GM21515 (cell line): ENCODE measurements at regions not wholly inside any gene's neighbourhood (a gene's known extent, or its start where the extent isn't known, plus 50 kb on each side); places are given as distances from the start of the nearest gene placed in this dataset.
"Not testable (repeated sequence)": the region's sequence is repeated elsewhere in the genome, so short reads cannot be mapped to it uniquely, and the experiment has no call there.

ENCODE experiments used
- ATAC-seq: cut with Tn5 transposase; IDR thresholded peaks from one replicate; pipeline ENCODE4 v1.9.1; 2021; ENCODE audit not compliant: unreplicated experiment

DNA sequence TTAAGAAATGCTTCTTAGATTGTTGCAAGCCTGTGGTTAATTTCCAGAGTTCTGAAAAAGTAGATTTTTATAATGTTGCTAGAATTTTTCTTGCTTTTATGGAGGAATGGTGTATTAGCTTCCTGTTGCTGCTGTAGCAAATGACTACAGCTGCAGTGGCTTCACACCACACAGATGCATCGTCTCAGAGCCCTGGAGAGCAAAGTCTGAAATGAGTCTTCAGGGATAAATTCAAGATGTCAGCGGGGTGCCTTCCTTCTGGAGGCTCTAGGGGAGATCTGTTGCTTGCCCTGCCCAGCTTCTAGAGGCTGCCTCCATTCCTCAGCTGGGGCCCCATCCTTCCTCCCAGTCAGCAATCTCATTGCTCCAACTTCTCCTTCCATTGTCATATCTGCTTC lies 187.8 kb downstream of the ZNF516 start:
- no peak for ATAC-seq

DNA sequence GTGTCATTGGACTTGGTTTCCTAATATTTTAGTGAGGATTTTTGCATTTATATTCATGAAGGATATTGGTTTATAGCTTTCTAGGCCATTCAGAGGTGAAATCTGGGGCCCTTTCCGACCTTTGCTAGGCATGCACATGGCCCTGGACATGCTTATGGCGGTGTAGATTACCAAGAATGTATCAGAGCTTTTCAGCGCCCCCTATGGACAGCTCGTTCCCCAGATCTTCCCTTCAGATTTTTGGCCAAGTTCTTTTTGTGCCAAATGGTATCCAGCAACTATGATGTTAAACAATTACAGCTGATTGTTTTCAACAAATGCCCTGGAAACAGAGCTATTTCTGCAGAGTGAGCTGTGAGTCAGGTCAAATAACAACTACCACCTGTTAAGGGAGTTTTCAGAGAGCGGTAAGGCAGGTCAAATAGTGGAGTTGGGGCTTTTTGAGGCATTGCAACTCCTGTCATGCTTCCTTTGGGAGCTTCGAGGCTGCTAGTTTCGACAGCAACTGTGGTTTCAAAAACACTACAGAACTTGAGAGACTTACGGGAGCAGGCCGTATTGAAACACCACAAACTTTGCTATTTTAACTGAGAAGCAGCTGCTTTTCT lies 188.3 kb downstream of the ZNF516 start:
- no peak for ATAC-seq

DNA sequence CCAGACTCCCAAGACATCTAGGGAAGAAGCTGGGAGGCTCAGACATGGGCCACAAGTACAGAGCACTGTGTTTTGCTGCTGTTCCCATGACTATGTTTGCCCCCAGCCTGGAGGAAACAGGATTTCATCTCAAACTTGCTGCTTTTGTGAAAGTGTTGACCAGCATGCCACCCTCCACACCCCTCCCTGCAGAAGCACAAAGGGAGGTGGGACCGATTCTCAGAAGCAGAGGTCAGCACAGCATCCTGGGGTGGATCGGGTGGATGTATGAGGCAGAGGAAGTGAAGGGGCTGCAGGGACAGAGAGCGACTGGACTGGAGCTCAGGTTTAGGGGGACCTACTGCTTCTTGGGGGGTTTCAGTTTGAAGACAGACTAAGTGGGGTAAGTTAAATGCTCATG lies 209.2 kb downstream of the ZNF516 start:
- no peak for ATAC-seq

DNA sequence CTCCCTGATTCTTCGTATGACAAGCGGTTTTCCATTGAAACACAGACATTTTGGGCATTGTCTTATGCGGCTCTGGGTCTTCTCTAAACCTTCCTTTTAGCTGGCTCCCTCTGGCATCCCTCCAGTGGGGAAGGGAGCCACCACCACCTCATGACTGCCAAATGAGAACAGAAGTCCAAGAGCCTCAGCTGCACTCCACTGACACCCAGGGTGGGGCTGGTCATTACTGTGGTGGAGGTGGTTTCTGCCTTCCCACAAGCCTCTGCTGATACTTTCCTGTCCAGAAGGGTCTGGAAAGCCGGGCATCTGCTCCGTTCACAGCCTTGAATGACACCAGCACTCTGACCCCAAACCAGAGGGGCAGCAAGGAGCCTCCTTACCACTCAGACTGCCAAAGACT lies 213.5 kb downstream of the ZNF516 start:
- ATAC-seq = no peak

DNA sequence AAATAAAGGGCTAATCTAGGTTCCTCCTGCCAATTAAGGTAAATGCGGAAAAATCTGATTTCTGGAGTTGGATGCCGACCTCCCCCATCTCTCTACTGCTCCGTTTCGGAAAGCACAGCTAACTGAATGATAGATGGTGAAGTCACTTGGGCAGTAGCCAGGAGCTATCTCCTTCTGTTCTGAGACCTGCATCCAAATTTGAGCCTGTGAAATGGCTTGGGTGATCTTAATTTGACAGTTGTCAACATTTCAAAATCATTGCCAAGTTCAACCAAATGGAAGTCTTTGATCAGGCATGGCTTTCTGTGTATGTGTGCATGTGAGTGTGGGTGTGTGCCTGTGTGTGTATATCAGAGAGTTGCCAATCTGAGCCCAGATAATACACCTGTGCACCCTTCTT lies 217.2 kb downstream of the ZNF516 start:
- no peak for ATAC-seq

DNA sequence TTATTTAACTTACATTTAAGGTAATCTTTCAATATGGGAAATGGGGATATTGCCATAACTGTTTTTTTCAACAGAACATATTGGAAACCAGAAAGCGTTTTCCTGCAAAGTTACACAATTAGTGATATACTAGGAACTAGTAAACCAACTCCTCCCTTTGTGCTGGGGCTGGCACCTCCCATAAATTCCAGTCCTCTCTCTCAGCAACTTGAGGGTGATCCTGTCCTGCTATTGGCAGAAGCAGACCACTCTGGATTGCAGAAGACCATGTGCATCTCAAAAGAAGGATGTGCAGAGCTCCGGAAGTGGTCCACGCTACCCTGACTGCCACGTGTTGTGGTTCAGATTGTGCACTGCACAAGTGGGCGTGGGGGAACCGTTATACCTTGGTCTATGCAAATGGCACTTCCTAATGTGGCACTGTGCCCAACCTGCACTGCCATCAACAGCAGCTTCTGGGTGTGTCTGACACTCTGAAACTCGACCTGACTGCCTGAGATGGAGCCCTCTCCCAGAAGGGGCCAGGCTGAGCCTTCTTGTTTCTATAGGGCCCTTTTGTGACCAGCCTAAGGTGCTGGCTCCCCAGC lies 219.2 kb downstream of the ZNF516 start:
- ATAC-seq = no peak

DNA sequence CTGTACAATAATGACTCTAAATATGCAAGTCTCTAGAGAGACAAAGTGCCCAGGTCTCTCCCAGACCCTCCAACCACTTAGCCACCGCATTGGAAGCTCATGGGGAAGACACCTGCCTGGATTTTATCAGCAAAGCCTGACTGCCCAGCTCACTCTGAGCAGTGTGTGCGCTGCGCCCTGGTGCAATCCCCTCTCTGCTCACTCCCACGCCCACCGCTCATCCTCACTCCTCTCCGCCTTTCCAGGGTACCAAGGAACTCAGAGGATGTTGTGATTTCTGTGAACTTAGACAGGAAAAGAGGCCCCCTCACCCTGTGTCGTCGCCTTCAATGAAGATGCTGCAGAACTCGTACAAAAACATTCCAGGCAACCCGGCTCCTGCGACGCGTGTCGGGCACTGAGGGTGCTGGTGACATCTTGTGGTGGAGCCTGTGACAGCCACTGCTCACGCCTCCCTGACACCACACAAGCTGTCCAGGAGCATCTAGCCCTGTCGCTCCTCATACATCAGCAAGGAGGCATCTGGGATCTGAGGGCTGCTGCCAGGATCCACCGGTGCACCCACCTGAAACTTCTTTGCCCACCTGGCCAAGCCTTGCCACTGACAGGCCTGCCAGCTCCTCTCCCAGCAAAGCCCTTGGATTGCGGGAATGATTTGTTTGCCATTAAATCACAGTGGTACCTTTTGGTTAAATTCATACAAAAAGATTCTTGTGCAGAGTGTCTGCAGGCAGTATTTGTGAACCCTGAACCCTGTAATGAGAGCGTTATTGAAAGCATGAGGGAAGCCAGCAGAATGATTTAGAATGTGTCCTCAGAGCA lies 220.4 kb downstream of the ZNF516 start:
- ATAC-seq = no peak

DNA sequence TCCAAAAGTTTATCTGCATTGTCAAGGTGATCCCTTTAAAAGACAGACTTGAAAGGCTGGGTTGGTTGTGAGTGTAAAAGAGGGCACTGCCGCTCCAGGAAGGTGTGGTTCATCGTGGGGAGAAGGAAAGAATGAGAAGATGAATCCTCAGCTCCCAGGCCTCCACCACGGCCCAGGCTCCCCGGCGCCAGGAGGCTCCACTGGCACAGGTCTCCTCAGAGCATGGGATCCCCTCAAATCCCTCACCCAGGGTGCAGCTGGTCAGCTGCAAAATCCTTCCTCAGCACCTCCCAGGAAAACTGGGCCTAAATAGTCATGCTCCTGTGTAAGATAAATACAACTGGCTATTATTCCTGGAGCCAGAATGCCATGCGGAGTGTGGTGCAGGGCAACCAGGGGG lies 221.1 kb downstream of the ZNF516 start:
- ATAC-seq = no peak

DNA sequence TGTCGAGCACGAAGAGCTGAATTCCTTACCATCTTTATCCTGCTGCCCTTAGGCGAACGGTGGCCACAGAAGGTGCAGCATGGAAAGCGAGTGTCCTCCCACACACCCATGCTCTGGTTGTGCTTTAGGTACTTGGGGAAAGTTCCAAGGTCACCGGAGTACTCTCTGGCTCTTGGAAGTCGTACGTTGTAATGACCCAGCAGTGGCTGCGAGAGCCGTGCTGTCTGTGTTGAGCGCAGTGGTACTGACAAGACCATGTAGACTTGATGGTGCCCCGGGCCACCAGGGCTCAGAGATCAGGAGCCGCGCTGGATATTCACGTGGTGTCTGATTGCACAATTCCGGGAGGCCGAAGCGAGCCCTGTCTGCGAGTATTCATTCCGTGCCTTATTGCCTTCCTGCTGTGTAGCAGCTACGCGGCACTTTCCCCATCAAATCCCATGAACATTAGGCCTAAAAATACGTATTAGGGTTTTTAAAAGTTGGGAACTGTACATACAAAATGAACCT lies 222.0 kb downstream of the ZNF516 start:
- no peak for ATAC-seq

DNA sequence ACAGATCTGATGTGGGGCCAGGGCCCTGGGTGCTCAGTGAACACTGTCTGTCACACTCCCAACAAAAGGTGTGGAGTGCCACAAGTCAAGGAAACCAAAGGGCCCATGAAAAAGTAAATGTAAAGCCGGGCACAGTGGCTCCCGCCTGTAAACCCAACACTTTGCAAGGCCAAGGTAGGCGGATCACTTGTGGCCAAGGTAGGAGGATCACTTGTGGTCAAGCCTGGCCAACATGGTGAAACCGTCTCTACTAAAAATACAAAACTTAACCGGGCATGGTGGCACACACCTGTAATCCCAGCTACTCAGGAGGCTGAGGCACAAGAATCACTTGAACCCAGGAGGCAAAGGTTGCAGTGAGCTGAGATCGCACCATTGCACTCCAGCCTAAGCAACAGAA lies 227.6 kb downstream of the ZNF516 start:
- not testable (repeated sequence) for ATAC-seq

DNA sequence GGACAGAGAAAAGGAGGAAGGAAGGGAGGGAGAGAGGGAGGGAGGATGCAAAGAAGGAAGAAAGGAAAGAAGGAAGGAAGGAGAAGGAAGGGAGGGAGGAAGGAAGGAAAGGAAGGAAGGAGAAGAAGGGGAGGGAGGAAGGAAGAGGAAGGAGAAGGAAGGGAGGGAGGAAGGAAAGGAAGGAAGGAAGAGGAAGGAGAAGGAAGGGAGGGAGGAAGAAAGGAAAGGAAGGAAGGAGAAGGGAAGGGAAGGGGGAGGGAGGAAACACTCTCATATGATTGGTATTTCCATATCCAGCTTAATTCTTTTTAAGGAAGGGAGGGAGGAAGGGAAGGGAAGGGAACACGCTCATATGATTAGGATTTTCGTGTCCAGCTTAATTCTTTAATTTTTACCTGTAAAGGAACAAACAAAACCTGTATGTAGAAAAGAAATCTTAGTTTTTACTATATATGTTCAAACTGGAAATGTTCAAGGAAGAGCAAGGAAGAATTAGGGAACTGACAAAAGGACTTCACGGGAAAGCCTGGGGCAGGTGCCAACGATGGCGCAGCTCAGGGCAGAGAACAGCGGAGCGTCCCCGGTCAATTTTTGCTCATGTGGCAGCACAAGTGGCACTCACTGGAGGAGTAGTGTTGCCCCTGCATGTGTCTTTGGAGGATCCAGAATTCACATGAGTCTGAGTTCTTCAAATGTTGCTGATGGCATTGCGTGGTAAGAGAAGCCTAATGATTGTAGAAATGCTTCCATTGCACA lies 228.6 kb downstream of the ZNF516 start:
- no peak for ATAC-seq

DNA sequence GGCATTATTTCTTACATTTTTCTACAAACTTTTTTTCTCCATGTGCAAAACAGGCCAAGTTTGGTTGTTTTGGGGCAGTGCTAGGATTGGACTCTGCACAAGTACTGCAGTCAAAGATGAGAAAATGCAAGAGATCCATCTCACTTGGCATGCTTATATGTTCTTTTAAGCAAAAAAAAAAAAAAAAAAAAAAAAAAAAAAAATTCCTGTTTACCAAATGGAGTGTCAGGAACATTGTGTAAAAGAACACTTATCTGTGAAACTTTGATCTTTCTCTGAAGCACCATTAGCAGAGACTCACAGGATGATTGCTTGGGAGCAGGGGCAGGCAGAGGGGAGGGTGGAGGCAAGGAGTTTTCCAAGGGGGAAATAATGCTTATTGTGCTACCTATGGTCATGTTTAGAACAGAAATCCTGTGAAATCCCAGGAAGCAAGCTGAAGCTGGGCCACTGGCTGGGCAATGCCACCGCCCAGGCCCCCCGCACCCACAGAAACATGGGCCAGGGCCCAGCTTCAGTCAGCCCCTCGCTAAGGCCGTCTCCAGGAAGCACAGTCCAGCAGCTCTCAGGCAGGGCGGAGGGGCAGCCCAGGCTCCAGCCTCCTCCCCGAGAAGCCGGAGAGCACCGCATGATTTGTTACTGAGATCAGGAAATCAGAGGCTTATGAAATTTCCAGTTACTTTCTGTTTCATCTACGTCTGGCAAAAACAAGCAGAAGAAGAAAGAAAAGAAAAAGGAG lies 229.4 kb downstream of the ZNF516 start:
- no peak for ATAC-seq

DNA sequence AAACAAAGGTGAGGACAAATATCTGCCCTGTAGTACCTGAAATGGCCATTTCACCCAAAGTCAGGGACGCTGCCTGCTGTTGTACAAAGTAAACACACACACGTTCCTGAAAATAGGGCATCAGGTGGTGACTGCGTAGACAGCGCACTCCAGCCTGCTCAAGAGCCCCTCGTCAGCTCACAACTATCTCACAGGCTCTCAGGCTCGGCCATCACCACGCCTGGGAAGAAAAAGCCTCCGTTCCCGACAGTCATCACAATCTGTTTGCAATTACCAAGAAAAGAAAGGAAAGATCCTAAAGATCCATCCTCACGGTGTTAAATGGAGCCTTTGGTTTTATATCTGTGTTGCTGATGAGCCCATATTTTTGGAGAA lies 230.2 kb downstream of the ZNF516 start:
- no peak for ATAC-seq

DNA sequence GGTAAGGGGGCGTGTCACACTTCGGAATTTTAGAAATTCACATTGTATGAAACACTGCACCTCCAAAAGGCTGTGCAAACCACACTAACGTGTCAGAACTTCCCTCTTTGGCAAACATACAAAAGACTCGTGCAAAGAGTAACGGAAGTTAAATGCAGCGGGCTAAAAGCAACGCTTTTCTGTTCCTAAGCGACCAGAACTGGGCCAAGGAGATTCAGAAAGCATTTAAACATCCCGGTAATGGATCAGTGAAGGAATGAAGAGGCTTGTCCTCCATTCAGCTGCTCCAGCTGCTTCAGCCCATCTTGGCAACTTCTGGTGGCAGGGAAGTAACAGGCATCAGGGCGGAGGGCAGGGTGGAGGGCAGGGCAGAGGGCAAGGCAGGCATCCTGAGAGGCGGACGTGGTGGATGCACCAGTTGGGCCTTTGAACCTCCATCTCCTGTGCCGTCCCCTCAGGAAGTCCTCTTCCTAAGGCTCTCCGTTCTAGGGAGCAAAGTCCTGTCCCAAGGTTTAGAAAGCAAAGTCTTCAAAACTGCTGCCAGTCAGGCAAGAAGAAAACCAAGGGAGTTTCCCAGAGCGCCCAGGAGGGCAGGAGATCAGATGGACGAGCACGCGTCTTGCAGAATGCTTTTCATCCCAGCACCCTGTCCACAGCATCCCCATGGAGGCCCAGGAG lies 230.7 kb downstream of the ZNF516 start:
- ATAC-seq = no peak

DNA sequence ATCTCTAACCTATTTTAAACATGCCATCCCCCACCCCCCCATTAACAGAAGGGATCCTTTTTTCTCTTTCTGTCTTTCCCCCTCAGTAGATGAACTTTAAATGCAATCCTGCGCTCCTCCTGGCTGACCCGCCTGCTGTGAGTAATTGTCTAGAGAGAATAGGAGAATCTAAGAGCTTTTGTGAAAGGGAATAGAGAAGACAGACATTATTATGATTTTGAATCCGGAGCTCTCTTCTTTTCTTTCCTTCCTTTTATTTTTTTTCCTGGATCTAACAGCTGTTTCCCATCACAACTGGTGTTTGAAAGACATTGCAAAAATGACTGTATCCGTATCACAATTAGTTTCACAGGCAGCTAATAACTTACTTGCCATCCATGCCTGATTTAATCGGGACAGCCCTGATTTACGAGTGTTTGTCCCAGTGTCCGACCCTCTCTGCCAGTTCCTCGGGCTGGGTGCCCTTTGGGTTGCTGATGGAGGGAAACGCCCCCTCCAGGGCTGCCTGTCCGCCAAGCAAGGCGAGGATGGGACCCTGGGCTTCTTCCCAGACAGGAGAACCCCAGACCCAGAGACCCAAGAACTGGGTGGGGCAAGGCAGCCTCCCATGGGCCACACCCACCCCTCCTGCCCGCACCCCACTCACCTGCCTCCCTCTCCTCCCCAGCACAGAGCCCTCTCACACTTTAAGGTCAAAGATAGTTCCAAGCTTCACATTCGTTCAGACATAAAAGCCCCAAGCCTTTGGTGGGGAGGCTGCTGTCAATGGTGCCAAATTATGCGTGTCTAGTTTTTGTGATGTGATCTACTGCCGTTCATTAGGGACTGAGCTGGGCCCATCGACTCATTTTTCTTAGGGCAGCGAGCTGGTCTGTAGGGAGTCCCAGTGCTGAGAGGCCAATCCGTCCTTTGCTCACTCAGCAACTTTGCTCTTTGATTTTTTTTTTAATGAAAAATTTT lies 231.7 kb downstream of the ZNF516 start:
- ATAC-seq = no peak

DNA sequence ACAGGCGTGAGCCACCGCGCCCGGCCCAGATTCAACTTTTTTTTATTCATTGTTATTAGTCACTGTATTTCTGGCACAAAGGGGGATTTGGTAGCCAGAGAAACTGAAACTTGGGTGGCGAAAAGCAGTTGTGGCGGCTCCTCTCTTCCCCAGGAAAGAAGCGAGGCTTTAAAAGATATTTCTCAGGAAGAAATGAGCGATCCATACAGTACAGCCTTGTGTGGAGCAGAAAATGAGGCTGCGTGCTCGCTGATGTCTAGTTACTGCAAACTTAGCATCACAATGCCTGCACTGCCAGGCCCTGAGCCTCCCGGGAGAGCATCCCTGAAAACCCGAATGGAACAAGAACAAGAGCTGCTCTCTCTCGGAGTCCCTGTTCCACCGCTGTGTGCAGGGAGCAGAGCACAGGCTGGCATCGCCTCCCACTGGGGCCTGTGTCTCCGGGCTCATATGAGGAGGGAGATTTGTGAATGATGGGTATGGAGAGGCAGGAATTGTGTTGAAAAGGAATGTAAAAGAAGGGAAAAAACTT lies 234.0 kb downstream of the ZNF516 start:
- ATAC-seq = no peak

DNA sequence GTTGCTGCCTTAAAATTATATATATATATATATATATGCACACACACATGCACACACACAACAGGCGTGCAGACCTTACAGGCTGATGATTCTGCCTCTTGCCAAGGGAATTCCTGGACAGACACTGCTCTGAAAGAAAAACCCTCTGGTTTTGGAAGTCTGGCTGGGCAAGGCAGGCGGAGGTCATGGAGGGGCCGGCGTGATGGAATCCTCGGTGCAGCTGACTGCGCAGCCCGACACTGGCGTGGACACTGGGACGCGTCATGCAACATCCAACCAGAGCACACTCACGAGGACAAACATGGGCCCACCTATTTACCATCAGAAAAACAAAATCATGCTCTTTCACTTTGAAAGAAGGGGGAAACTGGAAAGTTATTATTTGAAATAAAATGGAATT lies 235.3 kb downstream of the ZNF516 start:
- no peak for ATAC-seq

DNA sequence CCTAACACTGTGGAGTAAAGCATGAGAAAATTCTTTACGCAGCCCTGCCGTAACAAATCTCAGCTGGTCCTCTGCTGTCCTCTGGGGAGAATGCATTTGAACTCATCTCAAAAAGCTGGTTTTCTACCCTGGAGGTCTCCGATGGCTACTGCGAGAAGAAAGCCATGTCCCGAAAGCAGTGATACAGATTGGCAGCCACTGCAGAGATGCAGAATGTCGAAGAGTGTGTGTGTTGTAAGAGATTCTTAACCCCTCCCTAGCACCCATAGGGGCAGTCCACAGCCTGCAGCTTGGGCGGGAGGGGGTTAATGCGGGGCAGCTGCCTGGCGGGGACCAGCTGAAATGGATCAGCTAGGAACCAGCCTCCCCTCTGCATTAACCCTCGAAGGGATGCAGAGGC lies 235.9 kb downstream of the ZNF516 start:
- ATAC-seq = no peak

DNA sequence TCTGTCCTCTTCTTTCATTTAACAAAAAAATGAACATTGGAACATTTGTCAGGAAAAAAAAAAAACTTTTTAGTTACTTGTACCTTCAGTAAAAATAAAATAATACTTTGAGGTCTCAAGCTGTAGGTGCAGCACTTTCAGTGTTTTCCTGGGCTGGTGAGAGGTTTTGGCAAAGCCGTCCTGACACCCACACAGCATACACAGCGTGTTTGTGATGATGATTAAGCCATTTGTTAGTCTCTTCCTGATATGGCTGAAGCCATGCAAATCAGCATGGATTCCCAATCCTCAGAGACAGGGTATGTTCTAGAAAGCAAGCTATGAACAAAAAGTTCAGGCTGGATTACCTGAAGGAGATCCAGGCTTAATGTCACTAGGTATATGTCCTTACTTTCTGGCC lies 236.8 kb downstream of the ZNF516 start:
- no peak for ATAC-seq
